ENCODE measurements at regions not wholly inside any gene's neighbourhood (a gene's known extent, or its start where the extent isn't known, plus 50 kb on each side); places are given as distances from the start of the nearest gene placed in this dataset.

DNA sequence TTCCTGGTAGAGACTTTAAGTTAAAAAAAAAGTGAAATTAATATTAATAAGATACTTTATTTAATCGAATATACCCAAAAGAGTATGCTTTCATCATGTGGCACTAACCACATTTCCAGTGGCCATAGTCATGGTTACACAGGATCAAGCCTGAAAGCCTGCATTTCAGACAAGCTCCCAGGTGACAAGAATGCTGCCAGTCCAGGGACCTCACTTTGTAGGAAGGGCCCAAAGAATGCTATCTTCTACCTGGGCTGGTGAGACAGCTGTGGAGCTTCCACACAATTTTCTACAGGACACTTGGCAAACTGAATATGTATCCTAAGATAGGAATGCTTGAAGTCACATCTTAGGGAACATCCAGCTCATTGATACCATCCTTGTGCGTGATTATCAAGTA lies 203.8 kb downstream of the AUH start:
- no peak overlapping the region for H3K27ac ChIP-seq (ENCODE audit: low read depth, low read length)
- no peaks in the 10 kb centered on the region for H3K27me3 ChIP-seq (ENCODE audit: control insufficient read depth, insufficient read depth, low read length)
- no peak overlapping the region for H3K9ac ChIP-seq (ENCODE audit: low read length)
- H3K4me1 ChIP-seq (ENCODE audit: control insufficient read depth, insufficient read depth, low read length), result no peaks in the 10 kb centered on the region
- no peaks in the 10 kb centered on the region for H3K36me3 ChIP-seq (ENCODE audit: control insufficient read depth, insufficient read depth, low read length)
- no peak overlapping the region for H3K4me3 ChIP-seq (ENCODE audit: low read length)

DNA sequence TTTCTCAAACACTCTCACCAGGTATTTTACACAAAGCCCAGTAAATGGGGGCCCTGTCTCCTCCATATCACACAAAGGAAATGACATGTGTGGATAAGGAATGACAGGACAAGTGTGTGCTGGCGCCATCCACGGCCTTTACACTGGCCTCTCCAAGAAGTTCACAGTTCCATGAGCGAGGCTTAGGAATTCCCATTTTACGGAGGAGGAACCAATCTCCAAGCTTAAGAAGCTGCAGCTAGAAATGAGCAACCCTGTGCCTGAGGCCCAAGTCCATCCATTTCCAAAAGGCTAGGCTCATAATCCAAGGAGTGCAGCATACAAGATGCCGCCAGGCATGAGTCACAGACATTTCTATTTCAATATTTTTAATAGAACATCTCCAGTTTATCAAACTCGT lies 203.4 kb downstream of the AUH start:
- Histone ChIP-seq H3K36me3 (ENCODE audit: control insufficient read depth, insufficient read depth, low read length) (no peaks in the 10 kb centered on the region), H3K4me1 (ENCODE audit: control insufficient read depth, insufficient read depth, low read length) (no peaks in the 10 kb centered on the region), H3K27ac (ENCODE audit: low read depth, low read length) (no peak overlapping the region), H3K27me3 (ENCODE audit: control insufficient read depth, insufficient read depth, low read length) (no peaks in the 10 kb centered on the region), H3K4me3 (ENCODE audit: low read length) (no peak overlapping the region), H3K9ac (ENCODE audit: low read length) (no peak overlapping the region)

DNA sequence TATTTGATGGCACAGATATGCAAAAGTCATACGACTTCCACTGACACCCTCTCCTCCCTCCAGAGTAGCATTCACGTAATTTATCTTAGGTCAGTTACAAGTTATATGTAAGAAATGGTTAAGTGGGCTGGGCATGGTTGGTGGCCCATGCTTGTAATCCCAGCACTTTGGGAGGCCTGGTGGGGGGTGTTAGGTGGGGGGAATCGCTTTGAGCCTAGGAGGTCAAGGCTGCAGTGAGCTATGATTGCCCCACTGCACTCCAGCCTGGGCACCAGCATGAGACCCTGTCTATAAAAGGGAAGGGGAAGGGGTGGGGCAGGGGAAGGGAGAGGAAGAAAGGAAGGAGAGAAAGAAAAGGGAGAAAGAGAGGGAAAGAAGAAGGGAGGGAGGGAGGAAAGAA lies 202.8 kb downstream of the AUH start:
- Histone ChIP-seq H3K4me1 (ENCODE audit: control insufficient read depth, insufficient read depth, low read length) (no peaks in the 10 kb centered on the region), H3K27ac (ENCODE audit: low read depth, low read length) (no peak overlapping the region), H3K9ac (ENCODE audit: low read length) (no peak overlapping the region), H3K36me3 (ENCODE audit: control insufficient read depth, insufficient read depth, low read length) (no peaks in the 10 kb centered on the region), H3K27me3 (ENCODE audit: control insufficient read depth, insufficient read depth, low read length) (no peaks in the 10 kb centered on the region), H3K4me3 (ENCODE audit: low read length) (no peak overlapping the region)

DNA sequence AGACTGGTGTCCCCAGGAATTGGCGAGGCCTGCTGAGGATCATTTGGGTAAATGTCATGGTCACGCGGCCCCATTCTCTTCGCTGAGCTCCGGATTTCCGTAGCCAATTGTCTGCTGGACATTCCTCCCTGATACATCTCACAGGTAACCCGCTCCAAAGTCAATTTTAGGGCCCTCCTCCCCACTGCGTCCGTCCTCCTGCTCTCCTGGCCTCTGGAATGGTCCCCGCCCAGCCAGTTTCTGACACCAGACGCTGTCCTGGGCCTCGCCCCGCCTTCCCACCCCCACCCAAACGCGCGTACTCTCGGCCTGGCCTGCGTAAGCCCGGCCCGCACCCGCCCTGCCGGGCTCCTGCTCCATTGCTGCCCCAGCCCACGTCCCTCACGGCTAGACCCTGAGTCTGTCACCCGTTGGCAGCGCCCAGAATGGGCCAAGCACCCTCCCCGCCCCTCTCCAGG lies 202.0 kb downstream of the AUH start:
- Histone ChIP-seq H3K36me3 (ENCODE audit: control insufficient read depth, insufficient read depth, low read length) (no peaks in the 10 kb centered on the region), H3K27ac (ENCODE audit: low read depth, low read length) (no peak overlapping the region), H3K4me1 (ENCODE audit: control insufficient read depth, insufficient read depth, low read length) (no peaks in the 10 kb centered on the region), H3K27me3 (ENCODE audit: control insufficient read depth, insufficient read depth, low read length) (no peaks in the 10 kb centered on the region), H3K9ac (ENCODE audit: low read length) (no peak overlapping the region), H3K4me3 (ENCODE audit: low read length) (peak overlapping the region; percentile 47)

DNA sequence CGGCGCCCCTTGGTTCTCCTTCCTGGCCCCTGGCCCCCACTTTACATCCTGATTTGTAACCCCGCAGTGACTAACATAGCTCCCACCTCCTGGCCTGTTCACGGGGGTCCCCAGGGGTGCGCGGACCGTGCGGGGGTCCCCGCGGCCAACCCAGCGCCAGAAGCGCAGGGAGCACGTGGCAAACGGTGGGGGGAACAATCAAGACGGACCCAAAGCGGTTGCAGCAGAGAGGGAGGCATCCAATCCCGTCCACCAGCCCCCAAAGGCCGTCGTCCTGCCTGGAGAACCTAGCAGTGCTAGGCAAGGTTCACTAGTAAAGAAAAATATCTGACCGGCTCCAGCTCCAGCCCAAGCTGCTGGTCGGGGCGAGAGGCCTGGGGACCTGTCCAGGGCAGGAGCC lies 201.5 kb downstream of the AUH start:
- Histone ChIP-seq H3K9ac (ENCODE audit: low read length) (no peak overlapping the region), H3K36me3 (ENCODE audit: control insufficient read depth, insufficient read depth, low read length) (no peaks in the 10 kb centered on the region), H3K27me3 (ENCODE audit: control insufficient read depth, insufficient read depth, low read length) (no peaks in the 10 kb centered on the region), H3K27ac (ENCODE audit: low read depth, low read length) (no peak overlapping the region), H3K4me1 (ENCODE audit: control insufficient read depth, insufficient read depth, low read length) (no peaks in the 10 kb centered on the region), H3K4me3 (ENCODE audit: low read length) (no peak overlapping the region)

DNA sequence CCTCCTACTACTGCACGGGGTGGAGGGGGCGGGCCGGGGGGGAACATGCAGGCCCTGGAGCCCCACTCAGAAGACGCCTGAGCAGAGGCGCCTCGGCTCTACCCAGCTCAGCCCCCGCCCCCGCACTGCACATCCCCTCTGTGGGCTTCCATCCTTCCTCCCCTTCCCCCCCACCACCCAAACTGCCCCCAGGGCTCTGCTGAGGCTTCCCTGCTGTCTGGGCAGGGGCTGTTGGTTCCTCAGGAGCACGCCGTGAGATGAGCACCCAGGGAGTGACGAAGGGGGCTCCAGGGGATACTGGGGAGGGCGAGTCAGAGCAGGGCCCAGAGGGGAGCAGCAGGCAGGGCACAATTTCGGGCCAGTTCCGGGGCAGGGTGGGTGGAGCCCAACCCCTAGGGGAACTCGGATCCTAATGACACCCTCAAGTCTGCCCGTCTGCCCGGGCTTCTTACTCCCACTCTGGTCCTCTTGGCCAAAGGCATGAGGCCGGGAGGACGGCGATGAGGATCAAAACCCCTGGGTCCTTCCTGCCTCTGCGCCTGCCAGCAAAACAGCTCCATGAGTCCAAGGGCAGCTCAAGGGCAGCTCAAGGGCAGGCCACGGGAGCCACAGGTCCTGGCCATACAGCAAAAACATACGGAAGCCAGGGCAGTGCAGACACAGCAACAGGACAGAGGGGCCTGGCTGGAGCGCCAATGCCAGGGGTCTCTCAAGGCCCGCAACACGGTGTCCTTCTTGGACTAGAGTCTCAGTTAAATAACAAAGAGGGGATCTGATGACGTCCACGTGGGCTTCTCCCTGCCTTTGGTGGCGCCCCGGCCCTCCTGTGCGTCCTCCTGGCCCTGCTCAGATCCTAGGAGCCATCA lies 200.9 kb downstream of the AUH start:
- Histone ChIP-seq H3K27ac (ENCODE audit: low read depth, low read length) (no peak overlapping the region), H3K36me3 (ENCODE audit: control insufficient read depth, insufficient read depth, low read length) (no peaks in the 10 kb centered on the region), H3K4me3 (ENCODE audit: low read length) (no peak overlapping the region), H3K9ac (ENCODE audit: low read length) (no peak overlapping the region), H3K27me3 (ENCODE audit: control insufficient read depth, insufficient read depth, low read length) (no peaks in the 10 kb centered on the region), H3K4me1 (ENCODE audit: control insufficient read depth, insufficient read depth, low read length) (no peaks in the 10 kb centered on the region)

DNA sequence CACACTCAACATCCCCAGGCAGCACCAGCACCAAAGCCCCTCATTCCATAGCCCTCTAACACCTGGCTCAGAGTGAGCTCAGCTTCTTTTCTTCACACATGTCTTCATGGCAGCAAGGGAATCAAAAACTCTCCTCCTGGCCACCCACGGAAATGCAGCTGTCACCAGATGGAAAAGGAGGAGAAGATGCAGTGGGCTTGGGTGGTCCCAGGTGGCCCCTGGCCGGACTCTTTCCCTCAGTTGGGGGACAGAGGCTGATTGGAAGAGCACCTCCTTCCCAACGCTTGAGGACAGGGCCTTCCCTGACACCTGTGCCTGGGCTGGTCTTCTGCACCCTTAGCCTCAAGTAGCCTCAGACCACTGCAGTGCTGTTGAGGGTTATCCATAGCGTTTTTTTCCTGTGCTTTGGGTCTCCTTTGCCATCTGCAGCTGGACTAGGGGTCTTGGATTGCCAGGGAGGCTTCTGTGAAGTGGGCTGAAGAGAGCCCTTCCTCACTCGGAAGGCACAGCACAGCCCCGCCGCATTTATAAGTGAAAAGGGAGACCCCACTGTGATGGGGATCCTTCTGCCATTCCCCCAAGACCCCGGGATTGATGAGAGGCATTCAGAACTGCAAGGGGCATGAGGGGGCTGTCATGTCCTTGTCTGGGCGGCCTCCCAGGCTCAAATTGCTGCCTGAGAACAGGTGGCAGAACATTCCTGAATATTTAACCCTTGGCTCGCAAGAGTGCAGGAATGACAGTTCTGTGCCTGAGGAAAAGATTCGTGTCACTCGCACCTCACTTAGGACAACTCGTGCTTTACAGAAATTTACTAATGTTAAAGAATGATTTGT lies 200.0 kb downstream of the AUH start:
- Histone ChIP-seq H3K27ac (ENCODE audit: low read depth, low read length) (no peak overlapping the region), H3K27me3 (ENCODE audit: control insufficient read depth, insufficient read depth, low read length) (no peaks in the 10 kb centered on the region), H3K36me3 (ENCODE audit: control insufficient read depth, insufficient read depth, low read length) (no peaks in the 10 kb centered on the region), H3K4me1 (ENCODE audit: control insufficient read depth, insufficient read depth, low read length) (no peaks in the 10 kb centered on the region), H3K4me3 (ENCODE audit: low read length) (no peak overlapping the region), H3K9ac (ENCODE audit: low read length) (no peak overlapping the region)

DNA sequence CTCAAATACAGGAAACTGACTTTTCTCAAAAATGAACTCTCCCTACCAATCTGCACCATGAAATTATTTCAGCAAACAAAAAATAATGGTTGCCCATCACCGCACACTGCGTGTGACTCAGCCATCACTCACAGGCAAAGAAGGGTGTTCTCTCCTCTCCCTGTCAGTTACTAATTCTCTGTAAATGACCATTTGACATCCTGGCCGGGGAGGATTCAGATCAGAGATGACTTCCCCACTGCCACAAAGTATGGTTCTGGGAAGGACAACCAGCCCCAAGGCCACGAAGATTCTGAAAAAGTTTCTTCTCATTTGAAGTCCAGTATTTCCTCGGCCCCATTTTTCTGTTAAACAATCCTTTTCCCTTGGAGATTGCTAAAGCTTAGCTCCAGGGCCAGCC lies 199.4 kb downstream of the AUH start:
- Histone ChIP-seq H3K36me3 (ENCODE audit: control insufficient read depth, insufficient read depth, low read length) (no peaks in the 10 kb centered on the region), H3K27ac (ENCODE audit: low read depth, low read length) (no peak overlapping the region), H3K4me3 (ENCODE audit: low read length) (no peak overlapping the region), H3K27me3 (ENCODE audit: control insufficient read depth, insufficient read depth, low read length) (no peaks in the 10 kb centered on the region), H3K9ac (ENCODE audit: low read length) (no peak overlapping the region), H3K4me1 (ENCODE audit: control insufficient read depth, insufficient read depth, low read length) (no peaks in the 10 kb centered on the region)

DNA sequence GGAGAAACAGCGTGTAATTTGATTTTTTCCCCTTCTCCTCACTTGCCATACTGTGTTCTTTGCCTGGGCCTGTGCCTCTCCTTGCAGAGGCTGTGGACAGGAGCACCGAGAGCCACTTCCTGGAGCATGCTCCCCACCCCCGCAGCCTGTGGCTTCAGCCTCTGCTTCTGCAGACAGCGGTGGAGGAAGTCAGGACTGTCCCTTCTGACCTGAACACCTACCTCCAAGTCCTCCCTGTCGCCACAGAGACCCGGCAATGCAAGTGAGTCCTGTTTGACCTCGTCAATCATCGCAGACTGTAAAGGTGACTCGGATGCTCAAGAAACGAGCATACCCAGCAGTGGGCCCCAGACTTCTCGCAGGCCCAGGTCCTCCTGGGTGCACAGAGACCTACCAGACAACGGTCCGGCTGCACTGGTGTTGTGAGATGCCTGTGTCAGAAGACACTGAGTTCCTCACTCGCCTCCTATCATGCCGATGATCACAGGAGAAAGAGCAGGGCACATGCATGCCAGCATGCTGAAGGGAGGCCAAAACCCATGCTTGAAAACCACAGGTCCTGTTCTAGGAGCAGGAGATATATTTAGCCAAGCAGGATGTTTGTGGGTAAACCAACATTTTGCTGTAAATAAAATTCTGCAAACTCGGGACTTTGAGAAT lies 198.8 kb downstream of the AUH start:
- no peak overlapping the region for H3K4me3 ChIP-seq (ENCODE audit: low read length)

DNA sequence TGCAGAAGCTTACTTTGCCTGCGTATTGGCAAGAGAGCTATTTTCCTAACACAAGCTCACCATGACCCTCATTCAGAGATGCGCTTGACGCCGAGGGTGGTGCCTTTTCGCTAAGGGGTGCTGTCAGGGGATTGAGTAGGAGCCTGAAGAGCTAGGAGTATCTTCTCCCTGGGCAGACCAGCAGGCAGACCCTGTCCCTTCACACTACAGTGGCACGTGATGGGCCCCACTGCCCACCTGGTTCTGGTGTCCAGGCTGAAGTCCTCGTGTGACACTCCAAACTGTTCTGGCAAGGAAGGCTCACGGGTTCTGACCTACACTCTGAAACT lies 198.3 kb downstream of the AUH start:
- H3K27me3 ChIP-seq (ENCODE audit: control insufficient read depth, insufficient read depth, low read length), result no peaks in the 10 kb centered on the region
- H3K4me3 ChIP-seq (ENCODE audit: low read length), result no peak overlapping the region
- H3K36me3 ChIP-seq (ENCODE audit: control insufficient read depth, insufficient read depth, low read length), result no peaks in the 10 kb centered on the region
- no peak overlapping the region for H3K27ac ChIP-seq (ENCODE audit: low read depth, low read length)
- no peak overlapping the region for H3K9ac ChIP-seq (ENCODE audit: low read length)
- H3K4me1 ChIP-seq (ENCODE audit: control insufficient read depth, insufficient read depth, low read length), result no peaks in the 10 kb centered on the region

More for the DNA sequence above, 198.8 kb downstream of the AUH start:
- Histone ChIP-seq H3K4me1 (ENCODE audit: control insufficient read depth, insufficient read depth, low read length) (no peaks in the 10 kb centered on the region), H3K27ac (ENCODE audit: low read depth, low read length) (no peak overlapping the region), H3K9ac (ENCODE audit: low read length) (no peak overlapping the region), H3K36me3 (ENCODE audit: control insufficient read depth, insufficient read depth, low read length) (no peaks in the 10 kb centered on the region), H3K27me3 (ENCODE audit: control insufficient read depth, insufficient read depth, low read length) (no peaks in the 10 kb centered on the region)

DNA sequence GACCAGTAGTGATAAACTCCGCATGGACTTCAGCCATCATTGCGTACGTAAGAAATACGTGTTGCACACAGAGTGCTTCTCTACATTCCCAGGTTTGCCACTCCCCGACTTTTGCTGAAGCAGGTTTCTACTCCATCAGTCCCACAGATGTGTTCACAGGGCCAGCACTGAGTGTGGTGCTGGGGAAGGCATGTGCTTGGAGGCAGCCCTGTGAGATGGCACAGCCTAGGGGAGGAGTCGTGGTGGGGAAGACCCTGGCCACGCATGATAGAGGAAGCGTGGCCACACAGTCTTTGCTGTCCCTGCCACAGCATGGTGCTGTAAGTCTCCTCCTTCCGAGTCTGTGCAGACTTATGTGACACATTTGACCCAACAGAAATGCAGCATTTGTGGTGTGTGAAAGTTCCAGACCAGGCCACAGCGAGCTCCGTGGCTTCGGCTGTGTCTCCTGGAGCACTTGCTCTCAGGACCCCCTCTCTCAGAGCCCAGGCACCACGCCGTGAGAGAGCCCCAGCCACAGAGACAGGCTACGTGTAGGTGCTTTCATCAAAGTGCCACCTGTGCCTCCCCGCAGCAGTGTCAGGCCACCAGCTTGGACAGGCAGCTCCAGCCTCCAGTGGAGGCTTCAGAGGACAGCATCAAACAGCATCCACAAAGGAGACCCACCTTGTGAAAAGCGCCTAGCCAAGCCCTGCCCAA lies 197.8 kb downstream of the AUH start:
- H3K27ac ChIP-seq (ENCODE audit: low read depth, low read length), result no peak overlapping the region
- no peaks in the 10 kb centered on the region for H3K4me1 ChIP-seq (ENCODE audit: control insufficient read depth, insufficient read depth, low read length)
- H3K36me3 ChIP-seq (ENCODE audit: control insufficient read depth, insufficient read depth, low read length), result no peaks in the 10 kb centered on the region
- no peak overlapping the region for H3K9ac ChIP-seq (ENCODE audit: low read length)
- H3K4me3 ChIP-seq (ENCODE audit: low read length), result no peak overlapping the region
- H3K27me3 ChIP-seq (ENCODE audit: control insufficient read depth, insufficient read depth, low read length), result no peaks in the 10 kb centered on the region
